ENCODE measurements at regions not wholly inside any gene's neighbourhood (a gene's known extent, or its start where the extent isn't known, plus 50 kb on each side); places are given as distances from the start of the nearest gene placed in this dataset.

GRCh38 chr15:36365963-36366362, 213.5 kb upstream of the CDIN1 start:
- Mint-ChIP-seq H3K27me3 (ENCODE audit: low read depth) (no peaks in the 10 kb centered on the region), H3K9me3 (peaks cover 3% of the 10 kb centered on the region), H3K4me3 (no peak overlapping the region), H3K4me1 (ENCODE audit: low read depth) (no peaks in the 10 kb centered on the region), H3K36me3 (ENCODE audit: low read depth) (no peaks in the 10 kb centered on the region), H3K27ac (no peak overlapping the region)
- CTCF ChIA-PET: no interaction called here
- DNase-seq: no peak
- intact Hi-C loops (cut with micrococcal nuclease): no loop called here

- DNase-seq: no peak
- Mint-ChIP-seq H3K36me3 (ENCODE audit: low read depth) (no peaks in the 10 kb centered on the region), H3K4me1 (ENCODE audit: low read depth) (no peaks in the 10 kb centered on the region), H3K27ac (no peak overlapping the region), H3K9me3 (peaks cover 3% of the 10 kb centered on the region), H3K27me3 (ENCODE audit: low read depth) (no peaks in the 10 kb centered on the region), H3K4me3 (no peak overlapping the region)
- intact Hi-C loops (cut with micrococcal nuclease): no loop called here
- CTCF ChIA-PET: no interaction called here
These were observed 209.2 kb upstream of the CDIN1 start for GRCh38 chr15:36370051-36370730.

- H3K4me3 Mint-ChIP-seq: no peak overlapping the region
- H3K4me1 Mint-ChIP-seq (ENCODE audit: low read depth): no peaks in the 10 kb centered on the region
- H3K27me3 Mint-ChIP-seq (ENCODE audit: low read depth): no peaks in the 10 kb centered on the region
- H3K9me3 Mint-ChIP-seq: peaks cover 3% of the 10 kb centered on the region
- intact Hi-C loops (cut with micrococcal nuclease): no loop called here
- H3K27ac Mint-ChIP-seq: no peak overlapping the region
- no peak for DNase-seq
- no peaks in the 10 kb centered on the region for H3K36me3 Mint-ChIP-seq (ENCODE audit: low read depth)
- CTCF ChIA-PET: no interaction called here
These were observed 208.7 kb upstream of the CDIN1 start for GRCh38 chr15:36370731-36371112.

GRCh38 chr15:36371509-36371908, 207.9 kb upstream of the CDIN1 start:
- no peaks in the 10 kb centered on the region for H3K36me3 Mint-ChIP-seq (ENCODE audit: low read depth)
- no peak overlapping the region for H3K4me3 Mint-ChIP-seq
- no peak overlapping the region for H3K27ac Mint-ChIP-seq
- intact Hi-C loops (cut with micrococcal nuclease): no loop called here
- no peak for DNase-seq
- no peaks in the 10 kb centered on the region for H3K27me3 Mint-ChIP-seq (ENCODE audit: low read depth)
- CTCF ChIA-PET: no interaction called here
- H3K4me1 Mint-ChIP-seq (ENCODE audit: low read depth): no peaks in the 10 kb centered on the region
- peaks cover 3% of the 10 kb centered on the region for H3K9me3 Mint-ChIP-seq

GRCh38 chr15:36372968-36373367, 206.5 kb upstream of the CDIN1 start:
- Mint-ChIP-seq H3K27me3 (ENCODE audit: low read depth) (peaks cover 2% of the 10 kb centered on the region), H3K27ac (no peak overlapping the region), H3K4me1 (ENCODE audit: low read depth) (no peaks in the 10 kb centered on the region), H3K9me3 (peaks cover 3% of the 10 kb centered on the region), H3K36me3 (ENCODE audit: low read depth) (no peaks in the 10 kb centered on the region), H3K4me3 (no peak overlapping the region)
- CTCF ChIA-PET: no interaction called here
- DNase-seq: no peak
- intact Hi-C loops (cut with micrococcal nuclease): no loop called here

- Mint-ChIP-seq H3K4me3 (no peak overlapping the region), H3K27me3 (ENCODE audit: low read depth) (peaks cover 2% of the 10 kb centered on the region), H3K4me1 (ENCODE audit: low read depth) (no peaks in the 10 kb centered on the region), H3K9me3 (peaks cover 3% of the 10 kb centered on the region), H3K27ac (no peak overlapping the region), H3K36me3 (ENCODE audit: low read depth) (no peaks in the 10 kb centered on the region)
- intact Hi-C loops (cut with micrococcal nuclease): no loop called here
- no peak for DNase-seq
- CTCF ChIA-PET: no interaction called here
These were observed 205.9 kb upstream of the CDIN1 start for GRCh38 chr15:36373550-36373949.

GRCh38 chr15:36389107-36389506, 190.3 kb upstream of the CDIN1 start:
- no peak overlapping the region for H3K4me3 Mint-ChIP-seq
- no peak overlapping the region for H3K27ac Mint-ChIP-seq
- CTCF ChIA-PET: interaction anchor here (0.6 kb wide), 1 partner anchor 716 kb away, joined by 3 read pairs; no protein-coding TSS in a partner anchor
- H3K36me3 Mint-ChIP-seq (ENCODE audit: low read depth): no peaks in the 10 kb centered on the region
- peaks cover 1% of the 10 kb centered on the region for H3K27me3 Mint-ChIP-seq (ENCODE audit: low read depth)
- no peaks in the 10 kb centered on the region for H3K4me1 Mint-ChIP-seq (ENCODE audit: low read depth)
- intact Hi-C loops (cut with micrococcal nuclease): no loop called here
- DNase-seq: no peak
- no peaks in the 10 kb centered on the region for H3K9me3 Mint-ChIP-seq

GRCh38 chr15:36390491-36390890, 188.9 kb upstream of the CDIN1 start:
- no peaks in the 10 kb centered on the region for H3K36me3 Mint-ChIP-seq (ENCODE audit: low read depth)
- CTCF ChIA-PET: no interaction called here
- no peak overlapping the region for H3K4me3 Mint-ChIP-seq
- peaks cover under 1% of the 10 kb centered on the region for H3K27me3 Mint-ChIP-seq (ENCODE audit: low read depth)
- H3K4me1 Mint-ChIP-seq (ENCODE audit: low read depth): no peaks in the 10 kb centered on the region
- no peak overlapping the region for H3K27ac Mint-ChIP-seq
- no peak for DNase-seq
- intact Hi-C loops (cut with micrococcal nuclease): no loop called here
- H3K9me3 Mint-ChIP-seq: no peaks in the 10 kb centered on the region

- Mint-ChIP-seq H3K27me3 (ENCODE audit: low read depth) (no peaks in the 10 kb centered on the region), H3K9me3 (no peaks in the 10 kb centered on the region), H3K4me3 (no peak overlapping the region), H3K36me3 (ENCODE audit: low read depth) (no peaks in the 10 kb centered on the region), H3K4me1 (ENCODE audit: low read depth) (no peaks in the 10 kb centered on the region), H3K27ac (no peak overlapping the region)
- CTCF ChIA-PET: no interaction called here
- intact Hi-C loops (cut with micrococcal nuclease): no loop called here
- no peak for DNase-seq
These were observed 186.7 kb upstream of the CDIN1 start for GRCh38 chr15:36392676-36393266.

- Mint-ChIP-seq H3K9me3 (no peaks in the 10 kb centered on the region), H3K4me1 (ENCODE audit: low read depth) (no peaks in the 10 kb centered on the region), H3K27me3 (ENCODE audit: low read depth) (no peaks in the 10 kb centered on the region), H3K27ac (no peak overlapping the region), H3K36me3 (ENCODE audit: low read depth) (no peaks in the 10 kb centered on the region), H3K4me3 (no peak overlapping the region)
- CTCF ChIA-PET: no interaction called here
- intact Hi-C loops (cut with micrococcal nuclease): no loop called here
- DNase-seq: no peak
These were observed 181.2 kb upstream of the CDIN1 start for GRCh38 chr15:36398212-36398611.

- no peaks in the 10 kb centered on the region for H3K27me3 Mint-ChIP-seq (ENCODE audit: low read depth)
- no peaks in the 10 kb centered on the region for H3K9me3 Mint-ChIP-seq
- no peak overlapping the region for H3K4me3 Mint-ChIP-seq
- CTCF ChIA-PET: no interaction called here
- no peaks in the 10 kb centered on the region for H3K36me3 Mint-ChIP-seq (ENCODE audit: low read depth)
- intact Hi-C loops (cut with micrococcal nuclease): no loop called here
- no peak for DNase-seq
- no peaks in the 10 kb centered on the region for H3K4me1 Mint-ChIP-seq (ENCODE audit: low read depth)
- no peak overlapping the region for H3K27ac Mint-ChIP-seq
These were observed 180.2 kb upstream of the CDIN1 start for GRCh38 chr15:36399276-36399675.

GRCh38 chr15:36400936-36401585, 178.4 kb upstream of the CDIN1 start:
- Mint-ChIP-seq H3K27ac (no peak overlapping the region), H3K4me1 (ENCODE audit: low read depth) (no peaks in the 10 kb centered on the region), H3K27me3 (ENCODE audit: low read depth) (no peaks in the 10 kb centered on the region), H3K36me3 (ENCODE audit: low read depth) (no peaks in the 10 kb centered on the region), H3K4me3 (no peak overlapping the region), H3K9me3 (no peaks in the 10 kb centered on the region)
- intact Hi-C loops (cut with micrococcal nuclease): no loop called here
- no peak for DNase-seq
- CTCF ChIA-PET: no interaction called here

GRCh38 chr15:36401586-36401966, 177.8 kb upstream of the CDIN1 start:
- CTCF ChIA-PET: no interaction called here
- no peak overlapping the region for H3K4me3 Mint-ChIP-seq
- H3K4me1 Mint-ChIP-seq (ENCODE audit: low read depth): no peaks in the 10 kb centered on the region
- no peak for DNase-seq
- no peaks in the 10 kb centered on the region for H3K36me3 Mint-ChIP-seq (ENCODE audit: low read depth)
- H3K27me3 Mint-ChIP-seq (ENCODE audit: low read depth): no peaks in the 10 kb centered on the region
- no peak overlapping the region for H3K27ac Mint-ChIP-seq
- H3K9me3 Mint-ChIP-seq: no peaks in the 10 kb centered on the region
- intact Hi-C loops (cut with micrococcal nuclease): no loop called here
